K562 (cell line): ENCODE measurements at regions not wholly inside any gene's neighbourhood (a gene's known extent, or its start where the extent isn't known, plus 50 kb on each side); places are given as distances from the start of the nearest gene placed in this dataset.

Source experiments
- ATAC-seq: fragments of 200-7000 bp; cut with Tn5 transposase; 3 replicates; pipeline ENCODE4 v1.9.1; 2020; ENCODE audit warnings: moderate library complexity
- BruUV-seq: library from RNA; stranded (reverse); fragments of 400-500 nt; replicated peaks from 2 replicates; lab custom pipeline; 2021; lab: Mats Ljungman, UMichigan
- CTCF ChIA-PET: fragments of 300-600 bp; formaldehyde crosslinking; extraction: SDS; loops from one replicate; lab custom pipeline; 2021; ENCODE audit warnings: low intra/inter-chr PET ratio; lab: Yijun Ruan, JAX
- POLR2A ChIA-PET: fragments of 300-600, 350-650 bp; sonication (Branson Sonifier 250); formaldehyde crosslinking; extraction: SDS; loops from one replicate; lab custom pipeline; 2021; ENCODE audit warnings: antibody characterized with exemption, inconsistent platforms; lab: Yijun Ruan, JAX
- DNase-seq, 4 experiments: peaks; one replicate each; pipeline versions ENCODE4 v3.0.0 to v3.0.0-alpha.2; 2011 to 2018; ENCODE audit warnings: low spot score in 3 of 4, mixed read lengths in 3 of 4; ENCODE audit errors: extremely low read depth in 1 of 4
- FAIRE-seq: peaks from 2 replicates; lab custom pipeline; 2011; peaks lifted over from hg19 to GRCh38; lab: Jason Lieb, UNC
- H2AFZ ChIP-seq: 2 replicates; pipeline ENCODE4 v1.6.0; 2011; ENCODE audit warnings: low read depth, low read length, control low read depth, inconsistent platforms
- H3K27ac ChIP-seq: fragments of 200-600 bp; 3 replicates; pipeline ENCODE4 v1.8.0; 2011; ENCODE audit warnings: low read depth, mild to moderate bottlenecking, control low read depth, inconsistent platforms, low read length, moderate library complexity, mixed read lengths; ENCODE audit errors: extremely low read depth
- H3K27me3 ChIP-seq, 2 experiments: fragments of 300-600 bp in 1 of 2; 2 replicates in 1 of 2; 3 replicates in 1 of 2; pipeline versions ENCODE4 v1.6.0 to v1.8.0; 2011; ENCODE audit warnings: inconsistent platforms in 2 of 2, low read length in 2 of 2, mild to moderate bottlenecking in 1 of 2, mixed read lengths in 1 of 2, moderate library complexity in 1 of 2; ENCODE audit not compliant: control insufficient read depth in 2 of 2, insufficient read depth in 2 of 2
- H3K36me3 ChIP-seq: fragments of 300-600 bp; 3 replicates; pipeline ENCODE4 v1.8.0; 2011; ENCODE audit warnings: mild to moderate bottlenecking, low read length, inconsistent platforms; ENCODE audit not compliant: control insufficient read depth, insufficient read depth
- H3K4me1 ChIP-seq, 2 experiments: fragments of 200-600 bp in 1 of 2; replicated peaks in 1 of 2; 2 replicates in 1 of 2; 3 replicates in 1 of 2; pipeline versions ENCODE4 v1.5.1 to v1.8.0; 2011; ENCODE audit warnings: inconsistent platforms in 2 of 2, low read length in 2 of 2, mild to moderate bottlenecking in 1 of 2, mixed read lengths in 1 of 2, moderate library complexity in 1 of 2; ENCODE audit not compliant: control insufficient read depth in 2 of 2, insufficient read depth in 2 of 2
- H3K4me2 ChIP-seq: 2 replicates; pipeline ENCODE4 v1.6.1; 2011; ENCODE audit warnings: low read length, control low read depth, inconsistent platforms, mixed read lengths; ENCODE audit not compliant: insufficient read depth
- H3K4me3 ChIP-seq: fragments of 200-600 bp; sonication (generic), shearing (Covaris generic); 2 replicates; pipeline ENCODE4 v1.5.1; 2016; ENCODE audit warnings: control low read depth, inconsistent platforms
- H3K79me2 ChIP-seq: fragments of 200-600 bp; 3 replicates; pipeline ENCODE4 v1.8.0; 2011; ENCODE audit warnings: low read length, inconsistent platforms; ENCODE audit not compliant: control insufficient read depth, insufficient read depth
- H3K9ac ChIP-seq, 2 experiments: 2 replicates each; pipeline versions ENCODE4 v1.6.0 to v1.6.1; 2011; ENCODE audit warnings: low read depth in 2 of 2, low read length in 2 of 2, control low read depth in 1 of 2, inconsistent platforms in 1 of 2, mild to moderate bottlenecking in 1 of 2, mixed read lengths in 1 of 2; ENCODE audit not compliant: insufficient read depth in 1 of 2
- H3K9me1 ChIP-seq: one replicate; pipeline ENCODE4 v1.6.0; 2011; ENCODE audit warnings: inconsistent platforms, mild to moderate bottlenecking, low read length, moderate library complexity; ENCODE audit not compliant: control insufficient read depth, insufficient read depth
- H3K9me3 ChIP-seq: replicated peaks from 2 replicates; pipeline ENCODE4 v1.5.1; 2011; ENCODE audit warnings: low read depth, low read length, inconsistent platforms; ENCODE audit not compliant: control insufficient read depth, insufficient read depth
- H4K20me1 ChIP-seq: replicated peaks from 2 replicates; pipeline ENCODE4 v1.6.1; 2011; ENCODE audit warnings: low read length, inconsistent platforms, mixed read lengths; ENCODE audit not compliant: control insufficient read depth, insufficient read depth
- CC2D1A ChIP-seq: fragments of 450-650 bp; IDR thresholded peaks from 2 replicates; pipeline ENCODE4 v1.6.1; 2017; ENCODE audit warnings: mild to moderate bottlenecking
- FOXK1 ChIP-seq: sonication (generic); formaldehyde crosslinking; IDR thresholded peaks from 2 replicates; pipeline ENCODE4 v1.8.0; 2022; ENCODE audit warnings: missing genetic modification reagents, mild to moderate bottlenecking, borderline replicate concordance
- GATAD2B ChIP-seq: fragments of 450-650 bp; IDR thresholded peaks from 2 replicates; pipeline ENCODE4 v1.6.1; 2017; ENCODE audit warnings: mild to moderate bottlenecking, borderline replicate concordance
- HDAC8 ChIP-seq: fragments of 450-650 bp; IDR thresholded peaks from 2 replicates; pipeline ENCODE4 v1.6.1; 2016; ENCODE audit warnings: mild to moderate bottlenecking, missing genetic modification characterization, moderate library complexity, missing compliant biosample characterization
- RFX7 ChIP-seq: fragments of 250-450 bp; sonication (Bioruptor Pico); IDR thresholded peaks from 2 replicates; pipeline ENCODE4 v1.5.1; 2021; ENCODE audit warnings: mild to moderate bottlenecking
- ZNF778 ChIP-seq: fragments of 450-650 bp; formaldehyde crosslinking; IDR thresholded peaks from 2 replicates; pipeline ENCODE4 v1.4.0; 2020; ENCODE audit warnings: mild to moderate bottlenecking, moderate library complexity
- ZNF780A ChIP-seq: fragments of 250-450 bp; sonication (Bioruptor Pico); IDR thresholded peaks from 2 replicates; pipeline ENCODE4 v1.5.0; 2021; ENCODE audit warnings: mild to moderate bottlenecking
- WGBS: fragments of 100-300 bp; shearing (Covaris generic); methylation state at CpG from one replicate; pipeline ENCODE4 v1.1.6; 2016; ENCODE audit warnings: low coverage, mixed read lengths; ENCODE audit not compliant: insufficient coverage; ENCODE audit errors: missing lambda C conversion rate; 5-methylcytosine and 5-hydroxymethylcytosine counted together
- in situ Hi-C: fragments of 300-500 bp; cut with MboI; formaldehyde crosslinking; loops from 4 replicates; pipeline ENCODE4 v1.15.0; 2018; ENCODE audit warnings: inconsistent platforms, mixed read lengths
- intact Hi-C: fragments of 100-400 bp; cut with micrococcal nuclease; formaldehyde crosslinking; loops from 2 replicates; pipeline ENCODE4 v1.14.2; 2022
- TF ChIP-seq, protein P1 (sequence below): IDR thresholded peaks from 3 replicates; pipeline ENCODE4 v1.6.1; 2011; ENCODE audit warnings: borderline replicate concordance, mild to moderate bottlenecking; ENCODE audit not compliant: insufficient read length, insufficient read depth
- TF ChIP-seq, protein P2 (sequence below): fragments of 450-650 bp; formaldehyde crosslinking; IDR thresholded peaks from 2 replicates; pipeline ENCODE4 v1.4.0; 2020; ENCODE audit warnings: mild to moderate bottlenecking, moderate library complexity
- TF ChIP-seq, protein P3 (sequence below): fragments of 250-450 bp; sonication (Bioruptor Pico); IDR thresholded peaks from 2 replicates; pipeline ENCODE4 v1.8.0; 2022; ENCODE audit warnings: inconsistent platforms, mild to moderate bottlenecking, moderate library complexity, borderline replicate concordance
- TF ChIP-seq, protein P4 (sequence below): fragments of 450-650 bp; IDR thresholded peaks from 2 replicates; pipeline ENCODE4 v1.6.1; 2017; ENCODE audit warnings: mild to moderate bottlenecking, moderate library complexity
- TF ChIP-seq, protein P5 (sequence below): fragments of 250-450 bp; sonication (Bioruptor Pico); IDR thresholded peaks from 2 replicates; pipeline ENCODE4 v1.5.1; 2021; ENCODE audit warnings: mild to moderate bottlenecking
- TF ChIP-seq, protein P6 (sequence below): sonication (generic); formaldehyde crosslinking; IDR thresholded peaks from 2 replicates; pipeline ENCODE4 v1.9.0; 2022; ENCODE audit warnings: mild to moderate bottlenecking, missing genetic modification reagents

DNA sequence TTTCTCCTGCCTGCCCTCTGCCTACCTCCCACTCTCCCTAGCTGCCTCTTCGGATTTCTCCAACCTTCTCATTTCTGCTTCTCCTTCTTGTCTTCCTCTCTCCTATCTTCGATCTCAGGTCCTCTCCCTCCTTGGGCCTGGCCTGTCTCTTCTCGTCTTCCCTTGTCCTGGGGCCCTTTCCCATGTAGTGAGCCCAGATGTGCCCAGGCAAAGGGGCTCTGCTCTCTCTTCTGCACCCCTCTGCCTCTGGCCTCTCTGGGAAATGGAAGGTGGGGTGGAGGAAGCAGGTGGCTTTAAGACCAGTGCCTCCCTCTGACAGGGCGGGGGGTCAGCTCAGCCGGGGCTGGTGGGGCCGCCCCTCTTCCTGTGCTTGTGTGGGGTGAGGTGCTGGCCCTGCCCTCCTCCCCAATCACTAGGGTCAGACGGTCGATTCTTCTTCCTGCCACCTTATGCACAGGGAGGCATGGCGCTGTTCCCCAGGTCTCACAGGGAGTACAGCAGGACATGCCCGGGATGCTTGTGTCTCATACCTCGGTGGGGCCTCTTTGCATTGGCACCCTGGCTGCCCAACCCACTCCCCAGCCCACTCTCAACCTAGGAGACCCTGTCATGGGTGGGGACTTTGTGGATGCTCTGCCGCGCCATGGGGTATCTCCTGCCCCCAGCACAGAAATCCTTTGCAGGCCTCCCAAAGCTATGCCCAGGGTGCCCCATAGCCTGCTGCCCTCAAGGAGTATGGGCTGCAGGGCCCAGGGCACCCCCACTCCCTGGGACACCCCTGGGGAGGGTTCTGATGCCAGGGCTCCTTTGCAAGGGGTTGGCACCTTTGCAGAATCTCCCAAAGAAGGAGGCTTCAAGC lies 213.8 kb upstream of the HAAO start:
- Histone ChIP-seq H3K36me3 (no peaks in the 10 kb centered on the region), H3K9ac (peak overlapping the region in 1 of 2 experiments; percentile 48; a peak in 2 of 4 replicates), H3K4me2 (no peak overlapping the region), H3K9me1 (no peaks in the 10 kb centered on the region), H3K27me3 (no peaks in the 10 kb centered on the region), H3K4me3 (no peak overlapping the region), H2AFZ (no peak overlapping the region), H3K79me2 (no peaks in the 10 kb centered on the region), H3K4me1 (peaks cover 6 to 7% of the 10 kb centered on the region in 2 experiments; a peak in 4 of 5 replicates), H3K9me3 (no peaks in the 10 kb centered on the region), H3K27ac (no peak overlapping the region), H4K20me1 (no peaks in the 10 kb centered on the region)
- 61% methylated on average over 9 of the region's 13 CpGs for WGBS
- in situ Hi-C loops = no loop called here
- CTCF ChIA-PET = no interaction called here
- intact Hi-C loops = no loop called here
- POLR2A ChIA-PET = interaction anchor here (1.7 kb wide), 1 partner anchor 8 kb away, joined by 4 read pairs; no protein-coding TSS in a partner anchor
- no peak for FAIRE-seq
- DNase-seq = no peak
- BruUV-seq = no TSS peak
- no peak for ATAC-seq
- TF ChIP-seq RFX7 = no peak
- TF ChIP-seq, protein P1, sequence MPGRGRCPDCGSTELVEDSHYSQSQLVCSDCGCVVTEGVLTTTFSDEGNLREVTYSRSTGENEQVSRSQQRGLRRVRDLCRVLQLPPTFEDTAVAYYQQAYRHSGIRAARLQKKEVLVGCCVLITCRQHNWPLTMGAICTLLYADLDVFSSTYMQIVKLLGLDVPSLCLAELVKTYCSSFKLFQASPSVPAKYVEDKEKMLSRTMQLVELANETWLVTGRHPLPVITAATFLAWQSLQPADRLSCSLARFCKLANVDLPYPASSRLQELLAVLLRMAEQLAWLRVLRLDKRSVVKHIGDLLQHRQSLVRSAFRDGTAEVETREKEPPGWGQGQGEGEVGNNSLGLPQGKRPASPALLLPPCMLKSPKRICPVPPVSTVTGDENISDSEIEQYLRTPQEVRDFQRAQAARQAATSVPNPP = no peak
- no peak for TF ChIP-seq ZNF778 (CRISPR knock-in tag)
- TF ChIP-seq, protein P2, sequence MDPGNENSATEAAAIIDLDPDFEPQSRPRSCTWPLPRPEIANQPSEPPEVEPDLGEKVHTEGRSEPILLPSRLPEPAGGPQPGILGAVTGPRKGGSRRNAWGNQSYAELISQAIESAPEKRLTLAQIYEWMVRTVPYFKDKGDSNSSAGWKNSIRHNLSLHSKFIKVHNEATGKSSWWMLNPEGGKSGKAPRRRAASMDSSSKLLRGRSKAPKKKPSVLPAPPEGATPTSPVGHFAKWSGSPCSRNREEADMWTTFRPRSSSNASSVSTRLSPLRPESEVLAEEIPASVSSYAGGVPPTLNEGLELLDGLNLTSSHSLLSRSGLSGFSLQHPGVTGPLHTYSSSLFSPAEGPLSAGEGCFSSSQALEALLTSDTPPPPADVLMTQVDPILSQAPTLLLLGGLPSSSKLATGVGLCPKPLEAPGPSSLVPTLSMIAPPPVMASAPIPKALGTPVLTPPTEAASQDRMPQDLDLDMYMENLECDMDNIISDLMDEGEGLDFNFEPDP (CRISPR knock-in tag) = no peak
- TF ChIP-seq, protein P3, sequence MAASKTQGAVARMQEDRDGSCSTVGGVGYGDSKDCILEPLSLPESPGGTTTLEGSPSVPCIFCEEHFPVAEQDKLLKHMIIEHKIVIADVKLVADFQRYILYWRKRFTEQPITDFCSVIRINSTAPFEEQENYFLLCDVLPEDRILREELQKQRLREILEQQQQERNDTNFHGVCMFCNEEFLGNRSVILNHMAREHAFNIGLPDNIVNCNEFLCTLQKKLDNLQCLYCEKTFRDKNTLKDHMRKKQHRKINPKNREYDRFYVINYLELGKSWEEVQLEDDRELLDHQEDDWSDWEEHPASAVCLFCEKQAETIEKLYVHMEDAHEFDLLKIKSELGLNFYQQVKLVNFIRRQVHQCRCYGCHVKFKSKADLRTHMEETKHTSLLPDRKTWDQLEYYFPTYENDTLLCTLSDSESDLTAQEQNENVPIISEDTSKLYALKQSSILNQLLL (CRISPR knock-in tag) = no peak
- no peak for TF ChIP-seq CC2D1A
- TF ChIP-seq, protein P4, sequence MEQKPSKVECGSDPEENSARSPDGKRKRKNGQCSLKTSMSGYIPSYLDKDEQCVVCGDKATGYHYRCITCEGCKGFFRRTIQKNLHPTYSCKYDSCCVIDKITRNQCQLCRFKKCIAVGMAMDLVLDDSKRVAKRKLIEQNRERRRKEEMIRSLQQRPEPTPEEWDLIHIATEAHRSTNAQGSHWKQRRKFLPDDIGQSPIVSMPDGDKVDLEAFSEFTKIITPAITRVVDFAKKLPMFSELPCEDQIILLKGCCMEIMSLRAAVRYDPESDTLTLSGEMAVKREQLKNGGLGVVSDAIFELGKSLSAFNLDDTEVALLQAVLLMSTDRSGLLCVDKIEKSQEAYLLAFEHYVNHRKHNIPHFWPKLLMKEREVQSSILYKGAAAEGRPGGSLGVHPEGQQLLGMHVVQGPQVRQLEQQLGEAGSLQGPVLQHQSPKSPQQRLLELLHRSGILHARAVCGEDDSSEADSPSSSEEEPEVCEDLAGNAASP = no peak
- TF ChIP-seq, protein P5, sequence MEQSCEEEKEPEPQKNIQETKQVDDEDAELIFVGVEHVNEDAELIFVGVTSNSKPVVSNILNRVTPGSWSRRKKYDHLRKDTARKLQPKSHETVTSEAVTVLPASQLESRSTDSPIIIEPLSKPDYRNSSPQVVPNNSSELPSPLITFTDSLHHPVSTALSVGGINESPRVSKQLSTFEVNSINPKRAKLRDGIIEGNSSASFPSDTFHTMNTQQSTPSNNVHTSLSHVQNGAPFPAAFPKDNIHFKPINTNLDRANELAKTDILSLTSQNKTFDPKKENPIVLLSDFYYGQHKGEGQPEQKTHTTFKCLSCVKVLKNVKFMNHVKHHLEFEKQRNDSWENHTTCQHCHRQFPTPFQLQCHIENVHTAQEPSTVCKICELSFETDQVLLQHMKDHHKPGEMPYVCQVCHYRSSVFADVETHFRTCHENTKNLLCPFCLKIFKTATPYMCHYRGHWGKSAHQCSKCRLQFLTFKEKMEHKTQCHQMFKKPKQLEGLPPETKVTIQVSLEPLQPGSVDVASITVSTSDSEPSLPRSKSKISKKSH (CRISPR knock-in tag) = no peak
- TF ChIP-seq HDAC8 (tag) = no peak
- no peak for TF ChIP-seq FOXK1 (CRISPR knock-in tag)
- no peak for TF ChIP-seq ZNF780A (CRISPR knock-in tag)
- TF ChIP-seq GATAD2B = no peak
- TF ChIP-seq, protein P6, sequence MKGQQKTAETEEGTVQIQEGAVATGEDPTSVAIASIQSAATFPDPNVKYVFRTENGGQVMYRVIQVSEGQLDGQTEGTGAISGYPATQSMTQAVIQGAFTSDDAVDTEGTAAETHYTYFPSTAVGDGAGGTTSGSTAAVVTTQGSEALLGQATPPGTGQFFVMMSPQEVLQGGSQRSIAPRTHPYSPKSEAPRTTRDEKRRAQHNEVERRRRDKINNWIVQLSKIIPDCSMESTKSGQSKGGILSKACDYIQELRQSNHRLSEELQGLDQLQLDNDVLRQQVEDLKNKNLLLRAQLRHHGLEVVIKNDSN (CRISPR knock-in tag) = no peak
